T47D (cell line): ENCODE measurements at regions not wholly inside any gene's neighbourhood (a gene's known extent, or its start where the extent isn't known, plus 50 kb on each side); places are given as distances from the start of the nearest gene placed in this dataset.
"Not testable (repeated sequence)": the region's sequence is repeated elsewhere in the genome, so short reads cannot be mapped to it uniquely, and the experiment has no call there.

Experiments
- DNase-seq, 2 experiments: peaks; one replicate each; pipeline versions ENCODE4 v3.0.0 to v3.0.0-alpha.2; 2011 to 2012; ENCODE audit warnings: low read depth in 1 of 2, low spot score in 1 of 2
- JUND ChIP-seq: IDR thresholded peaks from 2 replicates; pipeline ENCODE4 v1.6.1; 2012; ENCODE audit warnings: low read depth
- in situ Hi-C: cut with HindIII; loops from 2 replicates; pipeline ENCODE4 v1.10.0; 2016; ENCODE audit warnings: low sequenced_read_pairs, low pct_unique_long_range_greater_than_20kb

- no peak for TF ChIP-seq JUND
- in situ Hi-C loops: no loop called here
- no peak for DNase-seq
Observed at GRCh38 chr12:95358111-95359083, 115.6 kb upstream of the METAP2 start.

- no peak for DNase-seq
- no peak for TF ChIP-seq JUND
- in situ Hi-C loops: no loop called here
Observed at GRCh38 chr12:95365912-95366311, 108.0 kb upstream of the METAP2 start.

DNA sequence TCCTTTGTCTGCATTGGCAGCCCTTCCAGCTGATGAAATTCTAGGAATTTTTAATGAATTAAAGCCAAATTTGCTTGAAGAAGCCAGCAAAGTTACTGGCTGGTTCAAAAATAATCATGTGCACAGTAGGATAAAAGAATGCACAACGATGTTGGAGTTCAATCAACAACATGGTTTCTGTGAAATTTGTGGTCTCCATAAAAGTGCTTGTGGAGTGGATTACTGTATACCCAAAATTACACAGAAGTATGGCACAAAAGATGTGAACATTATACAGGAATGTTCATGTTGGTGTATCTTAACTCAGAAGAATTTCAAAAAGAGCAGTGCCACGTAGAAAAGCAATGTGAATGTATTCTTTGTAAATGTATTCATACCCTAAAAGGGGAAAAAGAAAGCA, 105.0 kb upstream of the METAP2 start:
- DNase-seq: no peak
- TF ChIP-seq JUND: no peak
- in situ Hi-C loops: no loop called here

GRCh38 chr12:95371571-95371970, 102.4 kb upstream of the METAP2 start:
- TF ChIP-seq JUND: no peak
- no peak for DNase-seq
- in situ Hi-C loops: no loop called here

GRCh38 chr12:95379481-95379880, 94.5 kb upstream of the METAP2 start:
- DNase-seq, in situ Hi-C loops: not testable (repeated sequence)

DNA sequence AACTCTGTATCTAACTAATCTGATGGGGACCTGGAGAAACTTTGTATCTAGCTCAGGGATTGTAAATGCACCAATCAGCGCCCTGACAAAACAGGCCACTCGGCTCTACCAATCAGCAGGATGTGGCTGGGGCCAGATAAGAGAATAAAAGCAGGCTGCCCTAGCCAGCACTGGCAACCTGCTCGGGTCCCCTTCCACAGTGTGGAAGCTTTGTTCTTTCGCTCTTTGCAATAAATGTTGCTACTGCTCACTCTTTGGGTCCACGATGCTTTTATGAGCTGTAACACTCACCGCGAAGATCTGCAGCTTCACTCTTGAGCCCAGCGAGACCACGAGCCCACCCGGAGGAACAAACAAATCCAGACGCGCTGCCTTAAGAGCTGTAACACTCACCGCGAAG, 93.6 kb upstream of the METAP2 start:
- in situ Hi-C loops, DNase-seq: not testable (repeated sequence)

DNA sequence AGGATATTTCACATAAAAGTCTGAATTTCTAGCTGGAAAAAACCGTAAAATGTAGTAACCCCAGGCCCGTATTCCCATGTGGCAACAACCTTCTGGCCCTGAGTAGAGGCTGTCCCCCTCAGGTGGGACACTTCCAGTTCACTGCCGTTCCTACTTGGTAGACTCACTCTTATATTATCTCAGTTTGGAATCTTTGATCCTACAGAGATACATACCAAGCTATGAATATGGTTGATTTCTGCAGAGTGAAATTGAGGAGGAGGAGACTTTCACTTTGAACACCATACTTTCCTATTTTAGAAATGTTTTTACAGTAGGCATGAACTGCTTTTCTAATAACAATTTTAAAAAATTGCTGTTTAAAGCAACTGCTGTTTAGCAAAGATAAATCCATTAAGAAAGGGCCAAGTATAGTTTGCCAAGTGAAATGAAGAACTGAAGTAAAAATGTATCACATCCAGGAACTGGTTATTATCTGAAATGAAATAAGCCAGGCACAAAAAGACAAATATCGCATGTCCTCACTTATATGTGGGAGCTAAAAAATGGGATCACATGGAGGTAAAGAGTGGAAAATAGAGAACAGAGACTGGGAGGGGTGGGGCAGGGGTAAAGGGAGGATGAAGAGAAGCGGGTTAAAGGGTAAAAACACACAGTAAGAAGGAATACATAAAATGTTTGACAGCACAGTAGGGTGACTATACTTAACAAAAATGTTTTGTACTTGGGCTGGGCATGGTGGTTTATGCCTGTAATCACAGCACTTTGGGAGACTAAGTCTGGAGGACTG, 92.8 kb upstream of the METAP2 start:
- no peak for TF ChIP-seq JUND
- no peak for DNase-seq
- in situ Hi-C loops: no loop called here

GRCh38 chr12:95383920-95384319, 90.0 kb upstream of the METAP2 start:
- DNase-seq: peak in 1 of 2 experiments; percentile 47
- in situ Hi-C loops: not testable (repeated sequence)

DNA sequence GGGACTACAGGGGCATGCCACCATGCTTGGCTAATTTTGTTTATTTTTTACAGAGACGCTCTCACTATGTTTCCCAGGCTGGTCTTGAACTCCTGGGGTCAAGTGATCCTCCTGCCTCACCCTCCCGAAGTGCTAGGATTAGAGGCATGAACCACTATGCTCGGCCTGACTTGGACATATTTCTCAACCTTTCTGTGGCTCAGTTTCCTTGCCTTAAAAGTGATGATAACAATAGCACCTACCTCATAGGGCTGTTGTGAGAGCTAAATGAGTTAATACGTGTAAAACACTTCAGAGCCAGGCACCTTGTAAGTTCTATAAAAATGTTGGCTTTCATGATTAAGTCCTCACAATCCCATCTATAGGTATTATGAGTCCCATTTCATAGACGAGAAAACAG, 89.2 kb upstream of the METAP2 start:
- DNase-seq: no peak
- TF ChIP-seq JUND: no peak
- in situ Hi-C loops: no loop called here

- TF ChIP-seq JUND: no peak
- in situ Hi-C loops: no loop called here
- peak; percentile 40 to 79 for DNase-seq
Observed at GRCh38 chr12:95385246-95386035, 88.5 kb upstream of the METAP2 start.

DNA sequence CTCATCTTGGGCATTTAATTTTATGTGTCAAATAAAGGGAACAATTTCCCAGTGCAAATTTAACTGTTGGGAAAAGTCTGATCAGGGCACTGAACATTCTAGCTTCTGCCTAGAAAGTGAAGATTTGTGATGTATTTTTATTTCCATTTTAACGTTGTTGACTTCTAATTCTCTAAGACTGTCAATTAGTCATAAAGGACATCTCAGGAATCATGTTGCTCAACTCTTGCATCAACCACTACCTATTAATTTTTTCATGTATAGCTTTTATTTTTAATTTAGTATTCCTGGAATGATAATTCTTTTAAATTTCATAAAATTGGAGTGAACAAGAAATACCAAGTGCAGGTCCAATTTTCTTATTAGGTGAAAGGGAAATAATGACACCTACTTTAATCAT, 87.9 kb upstream of the METAP2 start:
- no peak for TF ChIP-seq JUND
- DNase-seq: no peak
- in situ Hi-C loops: no loop called here

GRCh38 chr12:95388260-95388659, 85.7 kb upstream of the METAP2 start:
- DNase-seq, in situ Hi-C loops: not testable (repeated sequence)
